ENCODE measurements at regions not wholly inside any gene's neighbourhood (a gene's known extent, or its start where the extent isn't known, plus 50 kb on each side); places are given as distances from the start of the nearest gene placed in this dataset.

GRCh38 chr2:4256351-4256750 is 553.0 kb downstream of the DCDC2C start:
- ChIA-PET RAD21 (ENCODE audit: unreplicated experiment) (no interaction called here), SMC1A (ENCODE audit: uncharacterized antibody, unreplicated experiment) (no interaction called here), POLR2A (no interaction called here), CTCF (no interaction called here)
- no peak for TF ChIP-seq ATF2 (IDR thresholded peaks at IDR 0.05; ENCODE audit: low read length)
- TF ChIP-seq WRNIP1 (IDR thresholded peaks at IDR 0.05; ENCODE audit: borderline replicate concordance, low read depth, low read length), result no peak
- no peak for TF ChIP-seq CHD4 (IDR thresholded peaks at IDR 0.05)
- TF ChIP-seq BACH1 (IDR thresholded peaks at IDR 0.05; ENCODE audit: borderline replicate concordance), result no peak
- TF ChIP-seq SREBF1 (IDR thresholded peaks at IDR 0.05; ENCODE audit: low read length), result no peak
- no peak for TF ChIP-seq POLR2AphosphoS5 (IDR thresholded peaks at IDR 0.05; ENCODE audit: low read length)
- no peak for TF ChIP-seq PML (IDR thresholded peaks at IDR 0.05; ENCODE audit: low read length)
- TF ChIP-seq KDM1A (IDR thresholded peaks at IDR 0.05; ENCODE audit: borderline replicate concordance), result no peak
- TF ChIP-seq USF2 (IDR thresholded peaks at IDR 0.05; ENCODE audit: borderline replicate concordance, low read depth, low read length), result no peak
- TF ChIP-seq HDAC2 (IDR thresholded peaks at IDR 0.05), result no peak
- no TSS peak for BruUV-seq (replicated peaks)
- Histone ChIP-seq H2AFZ (ENCODE audit: control insufficient read depth, low read depth, low read length) (no peak overlapping the region), H3K4me1 (ENCODE audit: control insufficient read depth, insufficient read depth, low read length) (no peaks in the 10 kb centered on the region), H3K9ac (ENCODE audit: control insufficient read depth, insufficient read depth, low read length) (no peak overlapping the region), H3K9me3 (replicated peaks; ENCODE audit: control insufficient read depth, insufficient read depth, low read length) (no peaks in the 10 kb centered on the region), H3K79me2 (ENCODE audit: control insufficient read depth, insufficient read depth, low read length) (no peaks in the 10 kb centered on the region), H3K36me3 (ENCODE audit: control insufficient read depth in 2 of 2, insufficient read depth in 2 of 2, low read length in 1 of 2) (no peaks in the 10 kb centered on the region), H3K4me3 (no peak overlapping the region), H3K27ac (ENCODE audit: control insufficient read depth, insufficient read depth) (no peak overlapping the region), H3K4me2 (ENCODE audit: control insufficient read depth, insufficient read depth) (no peak overlapping the region), H3K27me3 (replicated peaks in 1 of 2; ENCODE audit: control insufficient read depth in 2 of 2, insufficient read depth in 2 of 2, low read length in 1 of 2) (no peaks in the 10 kb centered on the region), H4K20me1 (ENCODE audit: control insufficient read depth, insufficient read depth) (no peaks in the 10 kb centered on the region)
- in situ Hi-C loops (cut with MboI) (no loop called here), intact Hi-C loops (cut with micrococcal nuclease; ENCODE audit: unreplicated experiment) (no loop called here)
- DNase-seq (ENCODE audit: low read depth, low spot score), result no peak
- FAIRE-seq, result no peak
- ATAC-seq, result no peak
- WGBS (ENCODE audit: insufficient coverage, insufficient replicate concordance, low lambda C conversion rate, missing lambda C conversion rate), result 0% methylated on average over 4 of the region's 4 CpGs

Data from GM12878 (cell line).